HL-60 (cell line): ENCODE measurements at regions not wholly inside any gene's neighbourhood (a gene's known extent, or its start where the extent isn't known, plus 50 kb on each side); places are given as distances from the start of the nearest gene placed in this dataset.

ENCODE experiments used
- DNase-seq, 2 experiments: peaks; one replicate each; pipeline ENCODE4 v3.0.0-alpha.2; 2010 to 2020; ENCODE audit warnings: low read depth in 1 of 2, low spot score in 1 of 2
- H3K27ac ChIP-seq: fragments of 250-450 bp; sonication (Bioruptor Pico); replicated peaks from 2 replicates; pipeline ENCODE4 v1.5.1; 2020; ENCODE audit warnings: mild to moderate bottlenecking, moderate library complexity
- H3K27me3 ChIP-seq: fragments of 250-450 bp; sonication (Bioruptor Pico); 2 replicates; pipeline ENCODE4 v1.5.1; 2021; ENCODE audit warnings: mild to moderate bottlenecking, moderate library complexity; ENCODE audit not compliant: insufficient read depth, poor library complexity, severe bottlenecking
- H3K4me3 ChIP-seq: replicated peaks from 2 replicates; pipeline ENCODE4 v1.5.1; 2011; ENCODE audit warnings: mild to moderate bottlenecking, control low read depth, low read length; ENCODE audit not compliant: insufficient read depth
- CTCF ChIP-seq: IDR thresholded peaks from one replicate; pipeline ENCODE4 v1.5.1; 2011; ENCODE audit warnings: low read length, control low read depth, inconsistent platforms; ENCODE audit not compliant: insufficient read depth
- GABPA ChIP-seq: IDR thresholded peaks from 2 replicates; pipeline ENCODE4 v1.6.1; 2012; ENCODE audit warnings: low read depth
- POLR2AphosphoS5 ChIP-seq: IDR thresholded peaks from 2 replicates; pipeline ENCODE4 v1.6.1; 2012; ENCODE audit warnings: low read depth
- REST ChIP-seq: IDR thresholded peaks from 2 replicates; pipeline ENCODE4 v1.6.1; 2012; ENCODE audit warnings: low read depth; ENCODE audit not compliant: insufficient replicate concordance
- SPI1 ChIP-seq: IDR thresholded peaks from 2 replicates; pipeline ENCODE4 v1.6.1; 2012; ENCODE audit warnings: low read depth, mild to moderate bottlenecking, borderline replicate concordance

- no peak for DNase-seq
- Histone ChIP-seq H3K27me3 (no peaks in the 10 kb centered on the region), H3K4me3 (no peak overlapping the region), H3K27ac (no peak overlapping the region)
- no peak for TF ChIP-seq POLR2AphosphoS5
- no peak for TF ChIP-seq CTCF
- TF ChIP-seq GABPA: no peak
- no peak for TF ChIP-seq REST
- TF ChIP-seq SPI1: no peak
Measured at GRCh38 chr11:70948398-70948797, 304.0 kb downstream of the SHANK2 start.

GRCh38 chr11:70948855-70949531 lies 303.4 kb downstream of the SHANK2 start:
- TF ChIP-seq CTCF (no peak), REST (no peak), GABPA (no peak), POLR2AphosphoS5 (no peak), SPI1 (no peak)
- Histone ChIP-seq H3K27ac (no peak overlapping the region), H3K27me3 (no peaks in the 10 kb centered on the region), H3K4me3 (no peak overlapping the region)
- no peak for DNase-seq

GRCh38 chr11:70951139-70951804 lies 301.1 kb downstream of the SHANK2 start:
- peak in 1 of 2 experiments; percentile 17 for DNase-seq
- Histone ChIP-seq H3K27ac (no peak overlapping the region), H3K27me3 (no peaks in the 10 kb centered on the region), H3K4me3 (no peak overlapping the region)
- no peak for TF ChIP-seq REST
- no peak for TF ChIP-seq CTCF
- TF ChIP-seq GABPA: no peak
- no peak for TF ChIP-seq POLR2AphosphoS5
- no peak for TF ChIP-seq SPI1
